SU-DHL-6 (cell line): ENCODE measurements at regions not wholly inside any gene's neighbourhood (a gene's known extent, or its start where the extent isn't known, plus 50 kb on each side); places are given as distances from the start of the nearest gene placed in this dataset.

Experiments used
- H2AFZ ChIP-seq: fragments of 200-600 bp; sonication (generic); 2 replicates; pipeline ENCODE4 v1.6.1; 2014; ENCODE audit warnings: low read depth, mild to moderate bottlenecking, moderate library complexity, mixed read lengths, antibody characterized with exemption, low read length; ENCODE audit not compliant: severe bottlenecking
- H3F3A ChIP-seq: fragments of 200-600 bp; shearing (Covaris generic); 2 replicates; pipeline ENCODE4 v1.6.0; 2016; ENCODE audit warnings: antibody characterized with exemption, mild to moderate bottlenecking; ENCODE audit not compliant: insufficient read depth
- H3K27ac ChIP-seq: fragments of 200-600 bp; sonication (generic); 2 replicates; pipeline ENCODE4 v1.5.1; 2016; ENCODE audit warnings: low read depth, mild to moderate bottlenecking, low read length, moderate library complexity, mixed read lengths
- H3K27me3 ChIP-seq: fragments of 200-600 bp; sonication (generic), shearing (Covaris generic); 2 replicates; pipeline ENCODE4 v1.6.0; 2014; ENCODE audit warnings: mild to moderate bottlenecking, low read length
- H3K36me3 ChIP-seq: fragments of 200-600 bp; sonication (generic); 2 replicates; pipeline ENCODE4 v1.6.1; 2014; ENCODE audit warnings: mild to moderate bottlenecking, low read length, mixed read lengths
- H3K4me2 ChIP-seq: fragments of 300-600, 200-600 bp; shearing (Covaris generic), sonication (generic); 2 replicates; pipeline ENCODE4 v1.6.0; 2014; ENCODE audit warnings: low read length, low read depth, mild to moderate bottlenecking; ENCODE audit not compliant: poor library complexity, severe bottlenecking
- H3K4me3 ChIP-seq: fragments of 200-600 bp; sonication (generic); 2 replicates; pipeline ENCODE4 v1.5.1; 2014; ENCODE audit warnings: antibody characterized with exemption, low read length, mild to moderate bottlenecking, mixed read lengths; ENCODE audit not compliant: insufficient read depth, poor library complexity, severe bottlenecking
- H3K79me2 ChIP-seq: fragments of 200-600 bp; sonication (generic); 2 replicates; pipeline ENCODE4 v1.6.1; 2014; ENCODE audit warnings: mild to moderate bottlenecking, low read length, moderate library complexity; ENCODE audit not compliant: insufficient read depth
- H3K9ac ChIP-seq: fragments of 200-600 bp; sonication (generic); 2 replicates; pipeline ENCODE4 v1.7.0; 2014; ENCODE audit warnings: mild to moderate bottlenecking, low read length
- H3K9me2 ChIP-seq: fragments of 200-600 bp; sonication (generic); replicated peaks from 2 replicates; pipeline ENCODE4 v1.6.1; 2014; ENCODE audit warnings: low read length; ENCODE audit not compliant: insufficient read depth
- H3K9me3 ChIP-seq: fragments of 200-600 bp; sonication (generic); 2 replicates; pipeline ENCODE4 v1.6.1; 2014; ENCODE audit warnings: low read length, mixed read lengths; ENCODE audit not compliant: insufficient read depth
- H4K20me1 ChIP-seq: fragments of 200-600 bp; sonication (generic); 2 replicates; pipeline ENCODE4 v1.6.1; 2014; ENCODE audit warnings: low read depth, mild to moderate bottlenecking, antibody characterized with exemption, low read length, moderate library complexity, mixed read lengths
- EZH2phosphoT487 ChIP-seq: fragments of 200-600 bp; sonication (generic), shearing (Covaris generic); conservative IDR thresholded peaks from 2 replicates; pipeline ENCODE4 v1.6.1; 2018; ENCODE audit warnings: mild to moderate bottlenecking, antibody characterized with exemption, low read length, moderate library complexity, mixed read lengths
- TF ChIP-seq, protein P1 (sequence below): fragments of 200-600 bp; sonication (generic); IDR thresholded peaks from one replicate; pipeline ENCODE4 v1.5.1; 2017; ENCODE audit warnings: antibody characterized with exemption, mild to moderate bottlenecking, low read length, moderate library complexity; ENCODE audit not compliant: insufficient read depth, poor library complexity, severe bottlenecking

DNA sequence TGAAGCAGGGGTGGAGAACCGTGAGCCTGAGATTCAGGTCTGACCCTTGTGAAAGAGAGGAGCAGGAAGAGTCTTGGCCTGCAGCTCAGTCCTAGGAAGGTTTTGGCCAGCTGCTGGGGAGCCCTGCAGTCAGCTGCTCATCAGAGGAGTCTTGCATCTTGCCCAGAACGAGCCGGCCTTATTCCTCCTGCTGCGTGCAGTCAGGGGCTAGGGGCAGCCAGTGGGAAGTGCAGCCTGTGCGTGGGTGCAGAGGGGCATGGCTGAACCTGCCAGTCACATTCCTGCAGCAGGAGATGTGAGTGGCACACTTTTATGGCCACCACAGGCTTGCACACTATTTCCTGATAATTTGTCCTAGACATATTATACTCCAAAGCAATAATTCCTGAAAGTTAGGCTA is 278.7 kb downstream of the NPR3 start:
- Histone ChIP-seq H3K4me2 (no peak overlapping the region), H3K4me3 (no peak overlapping the region), H3K36me3 (no peaks in the 10 kb centered on the region), H3K9me3 (no peaks in the 10 kb centered on the region), H3K27me3 (no peaks in the 10 kb centered on the region), H3K27ac (no peak overlapping the region), H3F3A (no peaks in the 10 kb centered on the region), H3K9me2 (no peaks in the 10 kb centered on the region), H4K20me1 (no peaks in the 10 kb centered on the region), H3K79me2 (no peaks in the 10 kb centered on the region), H3K9ac (no peak overlapping the region), H2AFZ (no peak overlapping the region)
- no peak for TF ChIP-seq EZH2phosphoT487
- TF ChIP-seq, protein P1, sequence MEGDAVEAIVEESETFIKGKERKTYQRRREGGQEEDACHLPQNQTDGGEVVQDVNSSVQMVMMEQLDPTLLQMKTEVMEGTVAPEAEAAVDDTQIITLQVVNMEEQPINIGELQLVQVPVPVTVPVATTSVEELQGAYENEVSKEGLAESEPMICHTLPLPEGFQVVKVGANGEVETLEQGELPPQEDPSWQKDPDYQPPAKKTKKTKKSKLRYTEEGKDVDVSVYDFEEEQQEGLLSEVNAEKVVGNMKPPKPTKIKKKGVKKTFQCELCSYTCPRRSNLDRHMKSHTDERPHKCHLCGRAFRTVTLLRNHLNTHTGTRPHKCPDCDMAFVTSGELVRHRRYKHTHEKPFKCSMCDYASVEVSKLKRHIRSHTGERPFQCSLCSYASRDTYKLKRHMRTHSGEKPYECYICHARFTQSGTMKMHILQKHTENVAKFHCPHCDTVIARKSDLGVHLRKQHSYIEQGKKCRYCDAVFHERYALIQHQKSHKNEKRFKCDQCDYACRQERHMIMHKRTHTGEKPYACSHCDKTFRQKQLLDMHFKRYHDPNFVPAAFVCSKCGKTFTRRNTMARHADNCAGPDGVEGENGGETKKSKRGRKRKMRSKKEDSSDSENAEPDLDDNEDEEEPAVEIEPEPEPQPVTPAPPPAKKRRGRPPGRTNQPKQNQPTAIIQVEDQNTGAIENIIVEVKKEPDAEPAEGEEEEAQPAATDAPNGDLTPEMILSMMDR, result no peak

DNA sequence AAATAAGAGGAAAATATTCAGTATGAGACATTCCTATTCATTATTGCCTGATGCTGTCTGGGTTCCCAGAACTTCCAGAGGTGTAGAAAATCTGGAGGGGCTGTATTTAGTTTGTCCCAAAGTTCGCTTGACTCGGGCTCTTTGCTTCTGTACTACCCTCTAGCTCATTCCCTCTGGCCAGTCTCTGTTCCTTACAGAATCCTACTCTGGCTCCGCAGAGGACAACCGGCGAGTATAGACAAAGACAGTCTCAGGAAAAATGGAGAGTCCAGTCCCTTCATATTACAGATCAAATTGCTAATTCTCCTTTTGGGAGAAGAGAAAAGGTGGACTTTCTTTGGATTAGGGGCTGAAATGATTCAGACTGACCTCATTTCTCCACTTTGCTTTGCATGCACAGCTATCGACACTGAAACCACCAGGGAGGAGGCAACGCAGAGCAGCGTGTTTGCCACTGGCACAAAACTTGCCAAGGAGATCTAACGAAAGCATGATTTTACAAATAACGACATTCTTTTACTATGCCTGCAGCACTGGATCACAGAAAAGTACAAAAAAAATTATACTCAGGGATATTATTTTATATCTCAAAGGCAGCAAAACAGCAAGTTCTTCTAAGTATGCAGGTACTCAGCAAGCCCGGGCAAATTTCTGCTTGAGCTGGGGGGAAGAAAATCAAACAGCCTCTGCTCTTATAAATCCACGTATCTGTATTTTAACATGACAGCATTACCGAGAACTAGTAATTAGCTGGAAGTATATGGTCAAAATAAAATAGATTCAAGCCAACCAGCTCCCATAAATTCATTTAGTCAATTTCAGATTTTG is 279.7 kb downstream of the NPR3 start:
- no peaks in the 10 kb centered on the region for H3F3A ChIP-seq
- H2AFZ ChIP-seq, result no peak overlapping the region
- H3K27ac ChIP-seq, result no peak overlapping the region
- no peaks in the 10 kb centered on the region for H3K9me2 ChIP-seq
- no peak overlapping the region for H3K4me2 ChIP-seq
- H3K4me3 ChIP-seq, result no peak overlapping the region
- no peaks in the 10 kb centered on the region for H3K9me3 ChIP-seq
- H3K79me2 ChIP-seq, result no peaks in the 10 kb centered on the region
- no peaks in the 10 kb centered on the region for H4K20me1 ChIP-seq
- TF ChIP-seq, protein P1, result no peak
- no peak for TF ChIP-seq EZH2phosphoT487
- H3K36me3 ChIP-seq, result no peaks in the 10 kb centered on the region
- no peaks in the 10 kb centered on the region for H3K27me3 ChIP-seq
- H3K9ac ChIP-seq, result no peak overlapping the region

DNA sequence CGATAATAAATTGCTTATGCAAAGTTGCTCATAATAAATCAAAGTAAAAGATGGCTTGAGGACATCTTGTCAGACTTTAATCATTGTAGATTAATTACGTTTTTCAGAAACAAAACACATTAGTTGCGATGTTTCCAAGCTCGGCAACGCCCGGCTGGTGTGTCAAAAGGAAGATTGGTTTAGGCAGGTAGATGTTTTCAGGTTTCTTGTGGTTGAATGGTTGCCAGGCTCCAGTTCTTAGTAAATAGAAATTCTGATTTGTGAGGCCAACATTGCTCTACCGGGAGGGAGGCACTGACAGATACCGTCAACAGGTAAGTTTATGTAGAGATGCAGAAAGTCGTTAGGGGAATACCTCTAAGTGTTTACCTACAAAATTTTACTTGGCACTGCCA is 280.3 kb downstream of the NPR3 start:
- no peak overlapping the region for H3K27ac ChIP-seq
- H3K27me3 ChIP-seq, result no peaks in the 10 kb centered on the region
- H3K79me2 ChIP-seq, result no peaks in the 10 kb centered on the region
- no peaks in the 10 kb centered on the region for H3F3A ChIP-seq
- no peaks in the 10 kb centered on the region for H3K9me2 ChIP-seq
- no peaks in the 10 kb centered on the region for H3K36me3 ChIP-seq
- no peak overlapping the region for H3K4me3 ChIP-seq
- H3K9me3 ChIP-seq, result no peaks in the 10 kb centered on the region
- H4K20me1 ChIP-seq, result no peaks in the 10 kb centered on the region
- H3K4me2 ChIP-seq, result no peak overlapping the region
- no peak overlapping the region for H2AFZ ChIP-seq
- no peak for TF ChIP-seq EZH2phosphoT487
- TF ChIP-seq, protein P1, result no peak
- H3K9ac ChIP-seq, result no peak overlapping the region
